ENCODE measurements at regions not wholly inside any gene's neighbourhood (a gene's known extent, or its start where the extent isn't known, plus 50 kb on each side); places are given as distances from the start of the nearest gene placed in this dataset.

DNA sequence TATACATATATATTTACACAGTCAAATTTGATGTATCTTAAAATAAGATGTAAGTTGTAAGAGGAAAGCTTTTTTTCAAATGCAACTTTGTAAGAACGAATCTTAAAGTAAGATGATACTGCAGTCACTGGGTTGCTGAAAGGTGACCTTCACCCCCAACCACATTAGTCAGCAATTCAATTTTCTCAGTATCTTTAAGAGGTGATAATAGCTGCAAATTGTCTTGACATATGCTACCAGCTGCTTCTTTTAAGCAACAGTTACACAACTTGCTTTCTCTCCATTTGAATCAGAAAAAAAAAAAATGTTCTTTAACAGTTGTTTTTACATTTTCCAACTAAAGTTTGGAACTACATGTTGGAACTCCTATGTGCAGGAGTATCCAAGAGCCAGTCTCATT, 246.6 kb upstream of the CCNG1 start:
- no peaks in the 10 kb centered on the region for H3K27me3 Mint-ChIP-seq (ENCODE audit: low read depth)

DNA sequence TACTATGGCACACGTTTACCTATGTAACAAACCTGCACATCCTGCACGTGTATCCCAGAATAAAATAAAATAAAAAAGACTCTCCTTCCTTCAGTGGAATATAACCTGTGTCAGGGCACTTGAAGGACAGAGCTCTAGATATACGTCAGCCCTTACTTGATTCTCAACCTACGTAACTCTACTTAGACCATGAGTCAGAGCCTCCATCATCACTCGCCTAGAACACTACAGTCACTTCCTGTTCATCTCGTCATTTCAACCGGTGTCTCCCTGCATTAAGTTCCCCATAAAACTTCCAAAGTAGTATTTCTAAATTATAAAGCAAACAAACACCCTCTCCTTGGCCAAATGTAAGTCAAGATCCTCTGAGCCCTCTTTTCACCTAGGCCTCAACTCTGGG, 243.5 kb upstream of the CCNG1 start:
- no peak overlapping the region for H3K4me3 Mint-ChIP-seq
- no peak overlapping the region for H3K27ac Mint-ChIP-seq
- no peak for ATAC-seq (replicated peaks in 1 of 2)

More for the DNA sequence above, 246.6 kb upstream of the CCNG1 start:
- Mint-ChIP-seq H3K27ac (no peak overlapping the region), H3K4me1 (ENCODE audit: low read depth) (no peaks in the 10 kb centered on the region), H3K4me3 (no peak overlapping the region), H3K9me3 (peaks cover 4 to 8% of the 10 kb centered on the region in 2 donors), H3K36me3 (ENCODE audit: insufficient read depth in 2 of 2) (no peaks in the 10 kb centered on the region)
- DNase-seq (no peak), ATAC-seq (replicated peaks in 1 of 2) (no peak)

DNA sequence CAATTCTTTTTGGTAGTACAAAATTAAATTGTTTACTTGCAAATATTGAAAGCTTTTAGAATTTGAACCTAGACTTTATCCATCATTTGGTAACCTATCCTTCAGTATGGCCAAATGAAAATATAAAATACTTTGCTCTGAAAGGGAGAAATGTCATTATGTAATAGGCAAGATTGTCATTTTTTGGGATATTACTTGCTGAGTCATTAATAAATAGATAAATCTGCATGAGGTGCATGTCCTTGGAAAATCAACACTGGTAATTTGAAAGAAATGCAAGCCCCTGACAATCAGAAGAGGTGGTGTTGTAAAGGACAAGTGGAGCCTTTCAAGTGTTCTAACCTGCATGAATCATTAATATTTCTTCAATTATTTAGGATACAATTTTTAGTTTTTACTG, 231.8 kb upstream of the CCNG1 start:
- Mint-ChIP-seq H3K9me3 (peaks cover 3 to 7% of the 10 kb centered on the region in 2 donors), H3K4me1 (ENCODE audit: low read depth) (no peaks in the 10 kb centered on the region), H3K27ac (no peak overlapping the region), H3K4me3 (no peak overlapping the region), H3K27me3 (ENCODE audit: low read depth) (no peaks in the 10 kb centered on the region), H3K36me3 (ENCODE audit: insufficient read depth in 2 of 2) (no peaks in the 10 kb centered on the region)
- no peak for ATAC-seq (replicated peaks in 1 of 2)
- DNase-seq = no peak

More for the DNA sequence above, 243.5 kb upstream of the CCNG1 start:
- Mint-ChIP-seq H3K4me1 (ENCODE audit: low read depth) (no peaks in the 10 kb centered on the region), H3K9me3 (peaks cover 4 to 8% of the 10 kb centered on the region in 2 donors), H3K36me3 (ENCODE audit: insufficient read depth in 2 of 2) (no peaks in the 10 kb centered on the region), H3K27me3 (ENCODE audit: low read depth) (no peaks in the 10 kb centered on the region)
- no peak for DNase-seq

DNA sequence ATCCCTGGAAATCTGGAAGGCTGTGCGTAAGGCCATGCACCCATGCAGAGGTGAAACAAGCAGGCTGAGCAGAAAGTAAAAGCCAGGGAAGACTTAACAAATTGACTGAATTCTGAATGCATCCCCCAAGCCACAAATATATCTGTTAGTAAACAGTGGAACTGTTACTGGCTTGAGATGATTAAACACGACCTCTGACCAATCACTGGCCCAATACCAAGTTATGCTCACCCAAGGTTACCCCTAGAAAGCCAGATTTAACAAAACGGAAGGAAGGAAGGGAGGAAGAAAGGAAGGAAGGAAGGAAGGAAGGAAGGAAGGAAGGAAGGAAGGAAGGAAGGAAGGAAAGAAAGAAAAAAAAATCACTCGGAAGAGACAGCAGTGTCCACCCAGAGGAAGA, 215.8 kb upstream of the CCNG1 start:
- no peaks in the 10 kb centered on the region for H3K4me1 Mint-ChIP-seq (ENCODE audit: low read depth)
- no peaks in the 10 kb centered on the region for H3K36me3 Mint-ChIP-seq (ENCODE audit: insufficient read depth in 2 of 2)
- H3K27me3 Mint-ChIP-seq (ENCODE audit: low read depth) = no peaks in the 10 kb centered on the region
- ATAC-seq (replicated peaks in 1 of 2) = no peak
- no peak overlapping the region for H3K27ac Mint-ChIP-seq
- DNase-seq = no peak
- H3K4me3 Mint-ChIP-seq = no peak overlapping the region
- H3K9me3 Mint-ChIP-seq = peaks cover 0 to 2% of the 10 kb centered on the region in 2 donors

DNA sequence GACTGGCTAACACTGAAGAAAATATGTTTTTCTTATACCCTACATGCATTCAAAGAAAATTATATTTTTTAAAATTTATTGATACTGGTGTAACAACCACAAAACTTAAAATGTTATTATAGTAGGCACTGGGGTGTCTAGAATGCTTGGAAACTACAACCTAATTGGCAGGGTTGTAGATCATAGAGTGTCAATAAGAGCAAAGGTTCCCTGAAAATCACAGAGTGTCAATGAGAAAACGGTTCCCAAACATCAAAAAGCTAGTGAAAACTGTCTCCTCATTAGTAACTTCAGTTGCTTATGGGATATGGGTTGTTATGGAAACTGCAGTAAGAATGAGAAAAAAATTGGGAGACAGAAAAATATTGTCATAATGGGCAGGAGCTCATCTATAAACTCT, 214.4 kb upstream of the CCNG1 start:
- no peaks in the 10 kb centered on the region for H3K4me1 Mint-ChIP-seq (ENCODE audit: low read depth)
- no peaks in the 10 kb centered on the region for H3K27me3 Mint-ChIP-seq (ENCODE audit: low read depth)
- no peak for DNase-seq
- peaks cover 0 to 2% of the 10 kb centered on the region in 2 donors for H3K9me3 Mint-ChIP-seq
- no peak overlapping the region for H3K27ac Mint-ChIP-seq
- no peaks in the 10 kb centered on the region for H3K36me3 Mint-ChIP-seq (ENCODE audit: insufficient read depth in 2 of 2)
- no peak for ATAC-seq (replicated peaks in 1 of 2)
- H3K4me3 Mint-ChIP-seq = no peak overlapping the region

DNA sequence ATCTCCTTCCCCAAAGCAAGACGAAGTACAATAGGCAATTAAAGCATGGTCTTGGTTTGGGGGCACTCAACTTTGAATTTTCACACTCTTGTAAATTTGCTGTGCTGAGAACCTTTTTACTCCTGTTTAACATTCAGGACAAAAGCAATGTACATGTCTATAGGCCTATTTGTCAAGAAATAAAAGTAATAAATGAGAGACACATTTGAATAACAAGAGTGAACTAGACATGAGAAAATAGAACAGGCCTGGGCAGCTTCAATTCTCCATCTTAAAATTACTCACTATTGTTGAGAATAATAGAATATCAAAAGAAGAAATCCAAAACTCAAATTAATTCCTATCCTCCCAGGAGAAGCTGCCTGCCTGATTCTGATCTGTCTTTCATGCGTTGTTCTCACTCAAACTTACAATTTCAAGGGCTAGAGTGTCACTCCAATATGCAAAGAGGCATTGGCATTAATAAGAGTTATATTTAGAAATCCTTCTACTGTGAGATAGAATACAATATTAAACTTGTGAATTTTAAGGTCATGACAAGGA, 192.9 kb upstream of the CCNG1 start:
- Mint-ChIP-seq H3K27ac (no peak overlapping the region), H3K9me3 (peaks cover 0 to 6% of the 10 kb centered on the region in 2 donors), H3K36me3 (ENCODE audit: insufficient read depth in 2 of 2) (no peaks in the 10 kb centered on the region), H3K27me3 (ENCODE audit: low read depth) (no peaks in the 10 kb centered on the region), H3K4me1 (ENCODE audit: low read depth) (no peaks in the 10 kb centered on the region), H3K4me3 (no peak overlapping the region)
- DNase-seq (no peak), ATAC-seq (replicated peaks in 1 of 2) (no peak)

DNA sequence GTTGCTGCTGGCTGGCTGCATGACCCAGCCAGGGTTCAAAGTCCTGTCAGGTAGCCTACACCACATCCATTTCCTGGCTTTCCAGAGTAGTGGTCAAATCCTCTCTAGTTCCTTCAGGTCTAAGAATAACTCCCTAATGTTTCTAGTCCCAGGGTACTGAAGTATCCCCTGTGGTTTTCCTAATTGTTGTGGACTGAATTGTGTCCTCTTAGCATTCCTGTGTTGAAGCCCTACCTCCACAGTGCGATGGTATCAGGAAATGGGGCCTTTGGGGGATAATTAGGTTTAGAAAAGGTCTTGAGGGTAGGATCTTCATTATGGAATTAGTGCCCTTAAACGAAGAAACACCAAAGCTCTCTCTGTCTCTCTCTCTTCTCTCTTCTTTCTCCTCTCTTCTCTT, 191.8 kb upstream of the CCNG1 start:
- DNase-seq (no peak), ATAC-seq (replicated peaks in 1 of 2) (no peak)
- Mint-ChIP-seq H3K27ac (no peak overlapping the region), H3K4me1 (ENCODE audit: low read depth) (no peaks in the 10 kb centered on the region), H3K36me3 (ENCODE audit: insufficient read depth in 2 of 2) (no peaks in the 10 kb centered on the region), H3K27me3 (ENCODE audit: low read depth) (no peaks in the 10 kb centered on the region), H3K9me3 (peaks cover 0 to 6% of the 10 kb centered on the region in 2 donors), H3K4me3 (no peak overlapping the region)

DNA sequence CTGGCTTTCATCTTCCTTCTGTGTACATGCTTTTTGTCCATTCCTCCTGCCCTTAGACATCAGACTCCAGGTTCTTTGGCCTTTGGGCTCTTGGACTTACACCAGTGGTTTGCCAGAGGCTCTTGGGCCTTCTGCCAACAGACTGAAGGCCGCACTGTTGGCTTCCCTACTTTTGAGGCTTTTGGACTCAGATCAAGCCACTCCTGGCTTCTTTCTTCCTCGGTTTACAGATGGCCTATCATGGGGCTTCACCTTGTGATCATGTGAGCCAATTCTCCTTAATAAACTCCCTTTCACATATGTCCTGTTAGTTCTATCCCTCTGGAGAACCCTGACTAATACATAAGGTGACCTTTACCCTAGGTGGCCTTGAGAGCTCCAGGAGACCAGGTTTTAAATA, 189.1 kb upstream of the CCNG1 start:
- no peaks in the 10 kb centered on the region for H3K36me3 Mint-ChIP-seq (ENCODE audit: insufficient read depth in 2 of 2)
- H3K9me3 Mint-ChIP-seq = peaks cover 0 to 3% of the 10 kb centered on the region in 2 donors
- ATAC-seq (replicated peaks in 1 of 2) = no peak
- no peak overlapping the region for H3K4me3 Mint-ChIP-seq
- no peaks in the 10 kb centered on the region for H3K27me3 Mint-ChIP-seq (ENCODE audit: low read depth)
- no peak overlapping the region for H3K27ac Mint-ChIP-seq
- DNase-seq = no peak
- H3K4me1 Mint-ChIP-seq (ENCODE audit: low read depth) = no peaks in the 10 kb centered on the region

DNA sequence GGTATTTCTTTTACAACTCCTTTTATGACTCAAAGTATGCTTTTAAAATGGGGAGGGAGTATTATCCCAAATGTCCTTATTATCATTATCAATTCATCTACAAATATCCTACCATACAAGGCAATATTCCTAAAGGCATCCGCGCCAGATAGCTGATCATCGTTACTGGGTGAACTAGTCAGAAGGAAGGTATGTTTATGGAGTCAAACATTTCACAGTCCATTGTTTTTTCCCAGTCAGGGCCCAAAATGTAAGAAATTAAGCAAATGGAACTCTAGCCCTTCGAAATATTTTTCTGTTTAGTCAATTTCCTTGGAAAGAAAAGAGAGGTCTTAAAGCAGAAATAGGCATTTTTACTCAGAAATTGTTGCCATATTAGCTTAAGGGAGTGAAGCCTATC, 188.5 kb upstream of the CCNG1 start:
- Mint-ChIP-seq H3K4me3 (no peak overlapping the region), H3K9me3 (peaks cover 0 to 3% of the 10 kb centered on the region in 2 donors), H3K36me3 (ENCODE audit: insufficient read depth in 2 of 2) (no peaks in the 10 kb centered on the region), H3K27ac (no peak overlapping the region), H3K4me1 (ENCODE audit: low read depth) (no peaks in the 10 kb centered on the region), H3K27me3 (ENCODE audit: low read depth) (no peaks in the 10 kb centered on the region)
- no peak for DNase-seq
- ATAC-seq (replicated peaks in 1 of 2) = no peak

DNA sequence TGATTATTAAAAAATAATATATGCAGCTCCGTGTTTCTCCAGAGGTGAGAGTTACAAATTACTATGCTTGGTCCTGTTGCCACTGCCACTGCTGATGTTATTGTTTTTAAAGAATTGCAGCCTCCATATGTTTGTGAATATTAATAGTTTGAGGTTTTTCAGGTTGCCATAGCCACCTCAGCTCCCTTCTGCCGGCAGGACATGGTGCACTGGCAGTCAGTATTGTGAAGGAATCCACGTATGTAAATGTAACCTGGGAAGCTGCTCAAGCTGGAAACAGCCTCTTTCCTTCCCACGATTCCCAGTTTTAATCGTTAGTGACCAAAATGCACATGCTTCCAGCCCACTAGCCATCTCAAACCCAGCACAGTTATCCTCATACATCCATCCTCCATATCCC, 184.4 kb upstream of the CCNG1 start:
- no peaks in the 10 kb centered on the region for H3K27me3 Mint-ChIP-seq (ENCODE audit: low read depth)
- no peak for ATAC-seq (replicated peaks in 1 of 2)
- H3K4me3 Mint-ChIP-seq = no peak overlapping the region
- no peak overlapping the region for H3K27ac Mint-ChIP-seq
- H3K9me3 Mint-ChIP-seq = no peaks in the 10 kb centered on the region
- H3K4me1 Mint-ChIP-seq (ENCODE audit: low read depth) = no peaks in the 10 kb centered on the region
- DNase-seq = no peak
- H3K36me3 Mint-ChIP-seq (ENCODE audit: insufficient read depth in 2 of 2) = no peaks in the 10 kb centered on the region

DNA sequence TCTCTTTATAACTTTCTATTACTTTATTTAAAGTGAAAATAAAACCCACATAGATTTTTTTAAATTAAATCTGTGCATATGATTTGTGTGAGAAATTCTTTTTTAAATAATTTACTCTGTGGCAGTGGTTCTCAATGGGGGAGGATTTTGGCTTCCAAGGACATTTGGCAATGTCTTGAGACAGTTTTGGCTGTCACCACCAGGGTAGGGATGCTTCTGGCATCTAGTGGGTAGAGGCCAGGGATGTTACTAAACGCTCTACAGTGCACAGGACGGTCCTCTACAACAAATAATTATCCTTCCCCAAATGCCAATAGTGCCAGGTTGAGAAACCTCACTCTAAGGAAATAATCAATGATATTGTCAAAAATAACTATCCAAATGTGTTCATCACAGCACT, 177.9 kb upstream of the CCNG1 start:
- DNase-seq = no peak
- Mint-ChIP-seq H3K4me1 (ENCODE audit: low read depth) (no peaks in the 10 kb centered on the region), H3K4me3 (no peak overlapping the region), H3K27me3 (ENCODE audit: low read depth) (no peaks in the 10 kb centered on the region), H3K36me3 (ENCODE audit: insufficient read depth in 2 of 2) (no peaks in the 10 kb centered on the region), H3K27ac (no peak overlapping the region), H3K9me3 (no peaks in the 10 kb centered on the region)
- no peak for ATAC-seq (replicated peaks in 1 of 2)

DNA sequence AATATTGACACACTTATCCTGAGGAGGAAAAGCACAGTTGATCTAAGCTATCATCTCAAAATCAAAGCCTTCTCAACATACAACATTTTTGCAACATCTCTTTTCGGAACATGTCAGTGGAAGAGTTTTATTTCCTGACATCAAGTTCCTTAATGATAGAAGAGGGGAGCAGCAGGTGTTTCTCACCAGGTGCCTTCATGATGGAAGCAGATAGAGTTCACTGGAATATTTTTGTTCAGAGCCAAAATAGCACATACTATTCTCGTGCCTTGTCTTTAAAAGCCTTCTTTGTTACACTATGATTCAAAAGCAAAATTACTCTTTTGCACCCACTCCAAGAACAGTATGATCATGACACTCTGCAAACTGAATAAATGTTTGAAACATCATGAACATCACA, 176.9 kb upstream of the CCNG1 start:
- Mint-ChIP-seq H3K4me3 (no peak overlapping the region), H3K27me3 (ENCODE audit: low read depth) (no peaks in the 10 kb centered on the region), H3K4me1 (ENCODE audit: low read depth) (no peaks in the 10 kb centered on the region), H3K27ac (no peak overlapping the region), H3K36me3 (ENCODE audit: insufficient read depth in 2 of 2) (no peaks in the 10 kb centered on the region), H3K9me3 (no peaks in the 10 kb centered on the region)
- no peak for DNase-seq
- no peak for ATAC-seq (replicated peaks in 1 of 2)

DNA sequence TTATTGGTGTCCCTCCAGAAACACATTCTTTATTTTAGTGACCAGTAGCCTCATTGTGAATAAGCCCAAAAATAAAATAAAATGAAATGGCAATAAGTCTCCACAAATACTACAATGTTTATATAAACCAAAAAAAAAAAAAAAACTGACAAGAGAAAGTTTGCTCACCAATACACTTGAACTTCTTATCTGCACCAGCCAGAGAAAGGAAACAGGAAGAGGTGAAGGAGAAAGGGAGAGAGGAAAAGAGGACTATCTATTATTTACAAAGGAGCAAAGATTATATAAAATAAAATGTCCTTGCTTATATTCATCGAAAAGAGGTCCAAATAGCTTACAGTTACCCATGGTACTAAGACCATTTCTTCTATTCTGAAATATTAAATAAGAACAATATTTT, 176.4 kb upstream of the CCNG1 start:
- Mint-ChIP-seq H3K9me3 (no peaks in the 10 kb centered on the region), H3K4me1 (ENCODE audit: low read depth) (no peaks in the 10 kb centered on the region), H3K4me3 (no peak overlapping the region), H3K27me3 (ENCODE audit: low read depth) (no peaks in the 10 kb centered on the region), H3K36me3 (ENCODE audit: insufficient read depth in 2 of 2) (no peaks in the 10 kb centered on the region), H3K27ac (no peak overlapping the region)
- ATAC-seq (replicated peaks in 1 of 2) (no peak), DNase-seq (no peak)

DNA sequence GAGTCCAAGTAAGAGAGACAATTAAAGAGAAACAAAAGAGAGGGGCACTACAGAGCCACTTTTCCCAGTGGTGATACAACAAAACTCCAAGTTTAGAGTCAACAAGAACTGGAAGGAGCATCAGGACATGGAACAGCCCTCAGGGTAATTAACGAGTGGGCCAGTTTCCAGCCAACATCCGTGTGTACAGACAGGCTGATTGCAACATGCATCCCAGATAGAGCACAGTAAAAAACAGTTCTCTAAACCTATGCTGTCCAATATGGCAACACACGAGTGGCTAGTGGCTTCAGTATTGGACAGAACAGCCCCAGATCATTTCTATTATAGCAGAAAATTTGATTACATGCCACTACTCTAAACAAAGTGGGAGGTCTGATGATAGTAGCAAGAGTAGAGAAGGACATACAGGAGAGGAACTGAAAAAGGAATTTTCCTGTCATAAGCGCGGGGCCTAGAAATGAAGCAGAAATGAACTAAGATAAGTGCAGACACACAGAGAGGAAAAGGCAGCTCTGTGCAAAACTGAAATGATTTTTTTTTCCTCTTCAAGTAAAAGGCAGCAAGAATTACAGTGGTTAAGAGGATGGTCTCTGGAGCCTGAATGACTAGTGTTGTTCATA, 175.6 kb upstream of the CCNG1 start:
- Mint-ChIP-seq H3K27ac (no peak overlapping the region), H3K36me3 (ENCODE audit: insufficient read depth in 2 of 2) (no peaks in the 10 kb centered on the region), H3K4me1 (ENCODE audit: low read depth) (no peaks in the 10 kb centered on the region), H3K9me3 (no peaks in the 10 kb centered on the region), H3K4me3 (no peak overlapping the region), H3K27me3 (ENCODE audit: low read depth) (no peaks in the 10 kb centered on the region)
- no peak for DNase-seq
- ATAC-seq (replicated peaks in 1 of 2) = no peak

All from activated T-cell treated with anti-CD3 and anti-CD28 coated beads, Interleukin-2, amount 50 U/mL, for 72 hours (primary cell).